HCT116 (cell line): ENCODE measurements at regions not wholly inside any gene's neighbourhood (a gene's known extent, or its start where the extent isn't known, plus 50 kb on each side); places are given as distances from the start of the nearest gene placed in this dataset.

Source experiments
- ATAC-seq: fragments of 200-7000 bp; cut with Tn5 transposase; 2 replicates; pipeline ENCODE4 v1.9.1; 2020; ENCODE audit warnings: mild to moderate bottlenecking, moderate library complexity
- BruUV-seq: library from RNA; stranded (reverse); fragments of 400-500 nt; replicated peaks from 2 replicates; lab custom pipeline; 2021; lab: Mats Ljungman, UMichigan
- CTCF ChIA-PET: fragments of 300-600 bp; sonication (Branson Sonifier 250); formaldehyde crosslinking; loops from one replicate; lab custom pipeline; 2021; ENCODE audit warnings: antibody characterized with exemption; lab: Charles Lee
- POLR2A ChIA-PET: fragments of 300-600, 350-600 bp; sonication (Branson Sonifier 250); formaldehyde crosslinking; loops from one replicate; lab custom pipeline; 2021; ENCODE audit warnings: antibody characterized with exemption; lab: Charles Lee
- RAD21 ChIA-PET, 2 experiments: fragments of 300-600 bp; sonication (Branson Sonifier 250); formaldehyde crosslinking; loops; one replicate each; lab custom pipeline; 2023; ENCODE audit warnings: low total read pairs in 2 of 2; ENCODE audit not compliant: uncharacterized antibody in 2 of 2, unreplicated experiment in 2 of 2, low non-redundant PET in 1 of 2; lab: Charles Lee
- DNase-seq: peaks from one replicate; pipeline ENCODE4 v3.0.0-alpha.2; 2010; ENCODE audit warnings: low read depth, low spot score
- H2AFZ ChIP-seq: fragments of 200-600 bp; shearing (Covaris generic), sonication (generic); 2 replicates; pipeline ENCODE4 v1.6.1; 2017; ENCODE audit warnings: low read depth, mixed run types, mixed read lengths, antibody characterized with exemption, low read length; ENCODE audit not compliant: poor library complexity, severe bottlenecking
- H3K27ac ChIP-seq: 2 replicates; pipeline ENCODE4 v1.5.1; 2012; ENCODE audit warnings: low read depth, low read length
- H3K27me3 ChIP-seq: fragments of 200-600 bp; sonication (generic); 2 replicates; pipeline ENCODE4 v1.6.1; 2016; ENCODE audit warnings: mixed run types, low read length, mixed read lengths; ENCODE audit not compliant: insufficient read depth
- H3K36me3 ChIP-seq, 2 experiments: fragments of 200-500 bp in 1 of 2; fragments of 200-600 bp in 1 of 2; sonication (Bioruptor generic) in 1 of 2; sonication (generic) in 1 of 2; 2 replicates each; pipeline versions ENCODE4 v1.5.1 to v1.6.1; 2014 to 2016; ENCODE audit warnings: low read length in 2 of 2, inconsistent platforms in 1 of 2, mixed read lengths in 1 of 2, mixed run types in 1 of 2; ENCODE audit not compliant: insufficient read depth in 2 of 2, control insufficient read depth in 1 of 2
- H3K4me1 ChIP-seq, 2 experiments: fragments of 200-600 bp in 1 of 2; sonication (generic) in 1 of 2; 2 replicates each; pipeline versions ENCODE4 v1.5.1 to v1.6.1; 2012 to 2017; ENCODE audit warnings: low read length in 2 of 2, inconsistent platforms in 1 of 2, mild to moderate bottlenecking in 1 of 2, mixed read lengths in 1 of 2, mixed run types in 1 of 2, moderate library complexity in 1 of 2; ENCODE audit not compliant: insufficient read depth in 2 of 2, control insufficient read depth in 1 of 2
- H3K4me2 ChIP-seq: fragments of 200-600 bp; sonication (generic); 2 replicates; pipeline ENCODE4 v1.6.1; 2017; ENCODE audit warnings: mixed run types, low read length, mixed read lengths
- H3K4me3 ChIP-seq, 2 experiments: fragments of 200-600 bp in 1 of 2; sonication (generic) in 1 of 2; replicated peaks in 1 of 2; 2 replicates each; pipeline ENCODE4 v1.5.1; 2011 to 2016; ENCODE audit warnings: low read length in 2 of 2, control low read depth in 1 of 2, low read depth in 1 of 2, mild to moderate bottlenecking in 1 of 2, mixed read lengths in 1 of 2, mixed run types in 1 of 2
- H3K79me2 ChIP-seq: fragments of 200-600 bp; sonication (generic); 2 replicates; pipeline ENCODE4 v1.6.1; 2017; ENCODE audit warnings: mild to moderate bottlenecking, mixed run types, low read length, moderate library complexity, mixed read lengths; ENCODE audit not compliant: insufficient read depth
- H3K9ac ChIP-seq: fragments of 200-600 bp; sonication (generic); 2 replicates; pipeline ENCODE4 v1.6.1; 2016; ENCODE audit warnings: low read length, mixed read lengths
- H3K9me2 ChIP-seq: fragments of 200-600 bp; sonication (generic), shearing (Covaris generic); 2 replicates; pipeline ENCODE4 v1.6.1; 2017; ENCODE audit warnings: mixed run types, mild to moderate bottlenecking, moderate library complexity; ENCODE audit not compliant: insufficient read depth
- H3K9me3 ChIP-seq, 2 experiments: fragments of 200-500 bp in 1 of 2; fragments of 200-600 bp in 1 of 2; sonication (Bioruptor generic) in 1 of 2; sonication (generic) in 1 of 2; 2 replicates each; pipeline ENCODE4 v1.6.1; 2014 to 2017; ENCODE audit warnings: low read length in 2 of 2, mixed read lengths in 2 of 2, inconsistent platforms in 1 of 2, low read depth in 1 of 2, mild to moderate bottlenecking in 1 of 2, mixed run types in 1 of 2, moderate library complexity in 1 of 2; ENCODE audit not compliant: control insufficient read depth in 1 of 2, insufficient read depth in 1 of 2
- H4K20me1 ChIP-seq: fragments of 200-600 bp; sonication (generic), shearing (Covaris generic); 2 replicates; pipeline ENCODE4 v1.6.1; 2017; ENCODE audit warnings: mixed run types, mild to moderate bottlenecking, moderate library complexity; ENCODE audit not compliant: insufficient read depth
- ATF3 ChIP-seq: IDR thresholded peaks from 2 replicates; pipeline ENCODE4 v1.6.1; 2012
- CEBPB ChIP-seq: IDR thresholded peaks from 2 replicates; pipeline ENCODE4 v1.6.1; 2012; ENCODE audit warnings: low read depth
- CTCF ChIP-seq, 3 experiments: fragments of 200-600 bp in 1 of 3; sonication (generic) in 1 of 3; IDR thresholded peaks in 2 of 3; conservative IDR thresholded peaks in 1 of 3; 2 replicates each; pipeline ENCODE4 v1.5.1; 2012 to 2017; ENCODE audit warnings: low read depth in 2 of 3, low read length in 2 of 3, antibody characterized with exemption in 1 of 3, borderline replicate concordance in 1 of 3, control low read depth in 1 of 3, mild to moderate bottlenecking in 1 of 3, mixed read lengths in 1 of 3, mixed run types in 1 of 3, moderate library complexity in 1 of 3; ENCODE audit not compliant: insufficient read depth in 1 of 3
- EGR1 ChIP-seq: IDR thresholded peaks from 2 replicates; pipeline ENCODE4 v1.6.1; 2012; ENCODE audit warnings: low read depth
- ELF1 ChIP-seq: IDR thresholded peaks from 2 replicates; pipeline ENCODE4 v1.6.1; 2012; ENCODE audit warnings: low read depth, borderline replicate concordance
- EZH2 ChIP-seq: fragments of 200-600 bp; sonication (generic); IDR thresholded peaks from 2 replicates; pipeline ENCODE4 v1.6.1; 2017; ENCODE audit warnings: antibody characterized with exemption, mixed run types
- EZH2phosphoT487 ChIP-seq: fragments of 200-600 bp; IDR thresholded peaks from 2 replicates; pipeline ENCODE4 v1.6.1; 2018; ENCODE audit warnings: antibody characterized with exemption, borderline replicate concordance
- FOSL1 ChIP-seq: IDR thresholded peaks from 2 replicates; pipeline ENCODE4 v1.6.1; 2012; ENCODE audit warnings: low read depth
- JUND ChIP-seq: IDR thresholded peaks from 2 replicates; pipeline ENCODE4 v1.6.1; 2012
- MAX ChIP-seq: IDR thresholded peaks from 2 replicates; pipeline ENCODE4 v1.6.1; 2012
- POLR2A ChIP-seq: IDR thresholded peaks from 2 replicates; pipeline ENCODE4 v1.7.0; 2011; ENCODE audit warnings: borderline replicate concordance; ENCODE audit not compliant: insufficient read depth, insufficient read length; ENCODE audit errors: extremely low read depth
- POLR2AphosphoS5 ChIP-seq: IDR thresholded peaks from 2 replicates; pipeline ENCODE4 v1.6.1; 2011; ENCODE audit warnings: mild to moderate bottlenecking, low read depth, low read length, moderate library complexity
- RAD21 ChIP-seq: IDR thresholded peaks from 2 replicates; pipeline ENCODE4 v1.6.1; 2012; ENCODE audit warnings: low read depth, mild to moderate bottlenecking
- REST ChIP-seq: IDR thresholded peaks from 2 replicates; pipeline ENCODE4 v1.6.1; 2012; ENCODE audit warnings: low read depth
- SIN3A ChIP-seq: IDR thresholded peaks from 2 replicates; pipeline ENCODE4 v1.6.1; 2012; ENCODE audit warnings: low read depth
- SP1 ChIP-seq: IDR thresholded peaks from 2 replicates; pipeline ENCODE4 v1.6.1; 2012; ENCODE audit warnings: low read depth
- SRF ChIP-seq: IDR thresholded peaks from 2 replicates; pipeline ENCODE4 v1.6.1; 2012; ENCODE audit warnings: low read depth
- TCF7L2 ChIP-seq: IDR thresholded peaks from 2 replicates; pipeline ENCODE4 v1.7.0; 2011; ENCODE audit warnings: borderline replicate concordance, inconsistent platforms; ENCODE audit not compliant: insufficient read depth, insufficient read length; ENCODE audit errors: extremely low read depth
- ZBTB33 ChIP-seq: IDR thresholded peaks from 2 replicates; pipeline ENCODE4 v1.6.1; 2011; ENCODE audit warnings: mild to moderate bottlenecking, low read length, moderate library complexity; ENCODE audit not compliant: insufficient replicate concordance; ENCODE audit errors: extremely low read depth
- ZNF274 ChIP-seq: fragments of 200-500 bp; sonication (Bioruptor generic); IDR thresholded peaks from 2 replicates; pipeline ENCODE4 v1.6.1; 2014; ENCODE audit warnings: mild to moderate bottlenecking, low read depth, low read length, inconsistent platforms
- intact Hi-C: fragments of 100-400 bp; cut with micrococcal nuclease; formaldehyde crosslinking; loops from 2 replicates; pipeline ENCODE4 v1.10.0; 2022

- no peak for DNase-seq
- H3K27ac ChIP-seq: no peak overlapping the region
- H3K79me2 ChIP-seq: no peaks in the 10 kb centered on the region
- no peak for TF ChIP-seq REST
- no peak for TF ChIP-seq FOSL1
- no peak for TF ChIP-seq JUND
- no peak for TF ChIP-seq ZBTB33
- TF ChIP-seq TCF7L2: no peak
- TF ChIP-seq POLR2AphosphoS5: no peak
- TF ChIP-seq EZH2: no peak
- TF ChIP-seq ZNF274: no peak
- TF ChIP-seq SP1: no peak
- TF ChIP-seq EZH2phosphoT487: no peak
- TF ChIP-seq RAD21: no peak
- TF ChIP-seq SRF: no peak
- TF ChIP-seq EGR1: no peak
- no peak for TF ChIP-seq ELF1
- TF ChIP-seq CEBPB: no peak
- no peak for TF ChIP-seq ATF3
- TF ChIP-seq CTCF (IDR thresholded peaks at IDR 0.05 in 2 of 3, conservative IDR thresholded peaks at IDR 0.05 in 1 of 3; ENCODE audit: borderline replicate concordance in 1 of 3, insufficient read depth in 1 of 3, low read depth in 2 of 3, low read length in 2 of 3): no peak
- TF ChIP-seq SIN3A: no peak
- no peak for TF ChIP-seq MAX
- no peak for TF ChIP-seq POLR2A
- ChIA-PET CTCF (no interaction called here), POLR2A (interaction anchor here (0.7 kb wide), 1 partner anchor 10 kb away, joined by 3 read pairs; no protein-coding TSS in a partner anchor), RAD21 (no interaction called here)
- no peak for ATAC-seq
- no TSS peak for BruUV-seq
- H3K36me3 ChIP-seq: no peaks in the 10 kb centered on the region
- H3K9me2 ChIP-seq: no peaks in the 10 kb centered on the region
- intact Hi-C loops: loop anchor here (10.0 kb wide), 1 partner anchor 353 kb away; no protein-coding TSS in a partner anchor
- H3K27me3 ChIP-seq: no peaks in the 10 kb centered on the region
- H4K20me1 ChIP-seq: no peaks in the 10 kb centered on the region
- no peak overlapping the region for H3K4me2 ChIP-seq
- no peaks in the 10 kb centered on the region for H3K4me1 ChIP-seq
- no peaks in the 10 kb centered on the region for H3K9me3 ChIP-seq
- no peak overlapping the region for H2AFZ ChIP-seq
- no peak overlapping the region for H3K4me3 ChIP-seq
- H3K9ac ChIP-seq: no peak overlapping the region
Observed at GRCh38 chr10:61828034-61828433, 73.5 kb upstream of the ARID5B start.
